HL-60 (cell line): ENCODE measurements at regions not wholly inside any gene's neighbourhood (a gene's known extent, or its start where the extent isn't known, plus 50 kb on each side); places are given as distances from the start of the nearest gene placed in this dataset.

Source experiments
- DNase-seq, 2 experiments: peaks; one replicate each; pipeline ENCODE4 v3.0.0-alpha.2; 2010 to 2020; ENCODE audit warnings: low read depth in 1 of 2, low spot score in 1 of 2
- H3K27ac ChIP-seq: fragments of 250-450 bp; sonication (Bioruptor Pico); replicated peaks from 2 replicates; pipeline ENCODE4 v1.5.1; 2020; ENCODE audit warnings: mild to moderate bottlenecking, moderate library complexity
- H3K27me3 ChIP-seq: fragments of 250-450 bp; sonication (Bioruptor Pico); 2 replicates; pipeline ENCODE4 v1.5.1; 2021; ENCODE audit warnings: mild to moderate bottlenecking, moderate library complexity; ENCODE audit not compliant: insufficient read depth, poor library complexity, severe bottlenecking
- H3K4me3 ChIP-seq: replicated peaks from 2 replicates; pipeline ENCODE4 v1.5.1; 2011; ENCODE audit warnings: mild to moderate bottlenecking, control low read depth, low read length; ENCODE audit not compliant: insufficient read depth
- CTCF ChIP-seq: IDR thresholded peaks from one replicate; pipeline ENCODE4 v1.5.1; 2011; ENCODE audit warnings: low read length, control low read depth, inconsistent platforms; ENCODE audit not compliant: insufficient read depth
- GABPA ChIP-seq: IDR thresholded peaks from 2 replicates; pipeline ENCODE4 v1.6.1; 2012; ENCODE audit warnings: low read depth
- POLR2AphosphoS5 ChIP-seq: IDR thresholded peaks from 2 replicates; pipeline ENCODE4 v1.6.1; 2012; ENCODE audit warnings: low read depth
- SPI1 ChIP-seq: IDR thresholded peaks from 2 replicates; pipeline ENCODE4 v1.6.1; 2012; ENCODE audit warnings: low read depth, mild to moderate bottlenecking, borderline replicate concordance
- TF ChIP-seq, protein P1 (sequence below): IDR thresholded peaks from 2 replicates; pipeline ENCODE4 v1.6.1; 2012; ENCODE audit warnings: low read depth; ENCODE audit not compliant: insufficient replicate concordance

GRCh38 chr13:39951301-39951700, 295.8 kb downstream of the COG6 start:
- no peak for TF ChIP-seq SPI1
- no peak for TF ChIP-seq GABPA
- TF ChIP-seq, protein P1, sequence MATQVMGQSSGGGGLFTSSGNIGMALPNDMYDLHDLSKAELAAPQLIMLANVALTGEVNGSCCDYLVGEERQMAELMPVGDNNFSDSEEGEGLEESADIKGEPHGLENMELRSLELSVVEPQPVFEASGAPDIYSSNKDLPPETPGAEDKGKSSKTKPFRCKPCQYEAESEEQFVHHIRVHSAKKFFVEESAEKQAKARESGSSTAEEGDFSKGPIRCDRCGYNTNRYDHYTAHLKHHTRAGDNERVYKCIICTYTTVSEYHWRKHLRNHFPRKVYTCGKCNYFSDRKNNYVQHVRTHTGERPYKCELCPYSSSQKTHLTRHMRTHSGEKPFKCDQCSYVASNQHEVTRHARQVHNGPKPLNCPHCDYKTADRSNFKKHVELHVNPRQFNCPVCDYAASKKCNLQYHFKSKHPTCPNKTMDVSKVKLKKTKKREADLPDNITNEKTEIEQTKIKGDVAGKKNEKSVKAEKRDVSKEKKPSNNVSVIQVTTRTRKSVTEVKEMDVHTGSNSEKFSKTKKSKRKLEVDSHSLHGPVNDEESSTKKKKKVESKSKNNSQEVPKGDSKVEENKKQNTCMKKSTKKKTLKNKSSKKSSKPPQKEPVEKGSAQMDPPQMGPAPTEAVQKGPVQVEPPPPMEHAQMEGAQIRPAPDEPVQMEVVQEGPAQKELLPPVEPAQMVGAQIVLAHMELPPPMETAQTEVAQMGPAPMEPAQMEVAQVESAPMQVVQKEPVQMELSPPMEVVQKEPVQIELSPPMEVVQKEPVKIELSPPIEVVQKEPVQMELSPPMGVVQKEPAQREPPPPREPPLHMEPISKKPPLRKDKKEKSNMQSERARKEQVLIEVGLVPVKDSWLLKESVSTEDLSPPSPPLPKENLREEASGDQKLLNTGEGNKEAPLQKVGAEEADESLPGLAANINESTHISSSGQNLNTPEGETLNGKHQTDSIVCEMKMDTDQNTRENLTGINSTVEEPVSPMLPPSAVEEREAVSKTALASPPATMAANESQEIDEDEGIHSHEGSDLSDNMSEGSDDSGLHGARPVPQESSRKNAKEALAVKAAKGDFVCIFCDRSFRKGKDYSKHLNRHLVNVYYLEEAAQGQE, result no peak
- no peak for TF ChIP-seq POLR2AphosphoS5
- TF ChIP-seq CTCF, result no peak
- H3K27ac ChIP-seq, result no peak overlapping the region
- peaks cover 8% of the 10 kb centered on the region for H3K27me3 ChIP-seq
- no peak for DNase-seq
- no peak overlapping the region for H3K4me3 ChIP-seq

DNA sequence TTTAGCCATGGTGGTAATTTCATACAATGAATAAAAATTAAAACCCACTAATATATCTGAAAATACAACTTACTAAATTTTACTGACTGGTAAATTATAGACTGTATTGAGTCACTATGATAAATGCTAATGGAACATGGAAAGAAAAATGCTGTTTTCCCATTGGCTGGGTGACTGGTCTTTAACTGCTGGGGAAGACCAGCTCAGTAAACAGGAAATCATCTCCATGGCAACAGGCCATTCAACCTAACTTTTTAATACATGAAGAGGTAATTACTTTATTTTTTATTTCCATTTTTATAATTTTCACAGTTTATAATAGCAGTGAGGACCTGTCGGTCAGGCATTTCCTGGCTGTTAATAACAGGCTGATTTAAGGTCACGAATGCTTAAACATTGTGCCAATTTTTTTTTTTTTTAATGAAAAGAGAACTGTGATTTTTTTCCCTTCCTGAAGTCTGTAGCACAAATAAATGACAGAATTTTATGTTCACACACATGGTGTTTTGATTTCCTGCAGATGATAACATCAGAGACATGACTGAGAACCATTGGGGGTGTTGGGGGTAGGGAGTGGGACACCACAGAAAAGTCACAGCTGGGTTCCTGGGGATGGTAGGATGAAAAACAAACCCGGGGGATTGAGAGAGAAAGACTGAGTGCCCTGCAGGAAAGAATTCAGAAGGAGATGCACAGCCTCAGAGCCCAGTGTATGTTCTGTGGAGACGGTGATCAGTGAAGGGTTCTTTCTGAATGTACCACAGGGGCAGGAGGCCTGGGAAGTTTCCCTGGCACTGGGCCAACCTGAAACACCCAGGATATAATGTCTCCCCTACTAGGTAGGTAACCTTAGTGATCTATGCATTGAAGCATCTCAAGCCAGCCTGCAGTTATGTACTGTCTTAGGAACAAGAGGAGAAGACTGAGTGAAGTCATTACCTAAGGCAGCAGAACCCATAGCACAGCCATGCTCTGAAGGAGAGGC, 297.1 kb downstream of the COG6 start:
- DNase-seq, result no peak
- TF ChIP-seq GABPA (no peak), CTCF (no peak), SPI1 (no peak), POLR2AphosphoS5 (no peak)
- TF ChIP-seq, protein P1, result no peak
- Histone ChIP-seq H3K4me3 (no peak overlapping the region), H3K27me3 (peaks cover 6% of the 10 kb centered on the region), H3K27ac (no peak overlapping the region)

DNA sequence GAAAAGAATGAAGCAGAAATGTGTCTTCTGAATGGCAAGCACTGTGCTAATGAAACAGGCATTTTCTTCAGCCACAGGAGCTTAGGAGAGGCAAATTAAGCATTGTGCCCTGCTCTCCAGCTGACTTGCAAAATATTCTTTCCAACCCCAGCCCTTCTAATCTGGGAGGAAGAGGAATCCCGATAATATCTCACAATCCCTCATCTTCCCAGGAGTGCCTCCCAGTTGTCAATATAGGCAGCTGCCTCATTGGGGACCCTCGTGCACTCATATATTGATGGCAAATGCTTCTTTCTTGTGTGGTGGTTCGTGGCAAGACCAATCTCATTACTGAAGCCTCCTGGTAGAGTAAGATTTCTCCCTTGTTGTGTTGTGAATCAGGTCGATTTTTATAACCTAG, 299.0 kb downstream of the COG6 start:
- peaks cover 6% of the 10 kb centered on the region for H3K27me3 ChIP-seq
- TF ChIP-seq GABPA (no peak), CTCF (no peak), SPI1 (no peak), POLR2AphosphoS5 (no peak)
- TF ChIP-seq, protein P1, result no peak

More for the DNA sequence above, 299.0 kb downstream of the COG6 start:
- DNase-seq, result no peak
- H3K4me3 ChIP-seq, result no peak overlapping the region
- H3K27ac ChIP-seq, result no peak overlapping the region
